ENCODE measurements at regions not wholly inside any gene's neighbourhood (a gene's known extent, or its start where the extent isn't known, plus 50 kb on each side); places are given as distances from the start of the nearest gene placed in this dataset.

GRCh38 chr1:195202241-195202640, 1406.0 kb downstream of the KCNT2 start:
- no peak for TF ChIP-seq CTCF (IDR thresholded peaks at IDR 0.05; ENCODE audit: insufficient read depth, low read length)
- no peak for DNase-seq (ENCODE audit: low read depth)
- no peak overlapping the region for H3K4me3 ChIP-seq (ENCODE audit: low read depth, low read length)

GRCh38 chr1:195200772-195201171, 1407.5 kb downstream of the KCNT2 start:
- no peak for TF ChIP-seq CTCF (IDR thresholded peaks at IDR 0.05; ENCODE audit: insufficient read depth, low read length)
- no peak for DNase-seq (ENCODE audit: low read depth)

GRCh38 chr1:195197116-195197515, 1411.1 kb downstream of the KCNT2 start:
- no peak for TF ChIP-seq CTCF (IDR thresholded peaks at IDR 0.05; ENCODE audit: insufficient read depth, low read length)
- no peak for DNase-seq (ENCODE audit: low read depth)
- no peak overlapping the region for H3K4me3 ChIP-seq (ENCODE audit: low read depth, low read length)

More at GRCh38 chr1:195200772-195201171, 1407.5 kb downstream of the KCNT2 start:
- H3K4me3 ChIP-seq (ENCODE audit: low read depth, low read length) = no peak overlapping the region

DNA sequence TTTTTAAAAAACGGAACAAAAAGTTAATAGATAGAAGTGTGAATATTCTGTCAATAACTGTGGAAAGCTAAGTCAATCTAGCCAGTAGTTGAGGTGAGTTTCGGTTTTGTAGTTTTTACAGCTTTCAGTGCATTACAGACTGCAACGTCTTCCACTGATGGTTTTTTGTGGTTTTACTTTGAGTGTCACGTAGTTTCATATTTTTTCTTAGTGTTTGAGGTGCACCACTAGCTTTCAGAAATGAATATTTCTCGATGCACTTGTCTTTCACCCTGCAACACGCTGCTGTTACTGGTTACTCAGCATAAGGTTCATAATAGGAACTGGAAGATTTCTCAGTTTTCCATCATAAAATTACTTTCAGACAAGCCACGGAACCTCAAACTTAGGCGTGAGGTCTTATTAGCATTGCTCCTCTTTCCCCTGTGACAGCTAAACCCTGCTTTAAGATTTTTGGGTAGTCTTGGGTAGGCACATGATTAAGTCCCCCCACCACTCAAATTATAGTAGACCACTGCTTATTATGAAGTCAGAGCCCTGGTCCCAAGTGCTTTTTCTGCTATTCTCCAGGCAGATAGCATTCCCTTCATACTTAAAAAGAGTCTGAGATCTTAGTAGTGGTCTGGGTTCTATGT, 1412.7 kb downstream of the KCNT2 start:
- H3K4me3 ChIP-seq (ENCODE audit: low read depth, low read length) = no peak overlapping the region
- TF ChIP-seq CTCF (IDR thresholded peaks at IDR 0.05; ENCODE audit: insufficient read depth, low read length) = no peak
- DNase-seq (ENCODE audit: low read depth) = no peak

DNA sequence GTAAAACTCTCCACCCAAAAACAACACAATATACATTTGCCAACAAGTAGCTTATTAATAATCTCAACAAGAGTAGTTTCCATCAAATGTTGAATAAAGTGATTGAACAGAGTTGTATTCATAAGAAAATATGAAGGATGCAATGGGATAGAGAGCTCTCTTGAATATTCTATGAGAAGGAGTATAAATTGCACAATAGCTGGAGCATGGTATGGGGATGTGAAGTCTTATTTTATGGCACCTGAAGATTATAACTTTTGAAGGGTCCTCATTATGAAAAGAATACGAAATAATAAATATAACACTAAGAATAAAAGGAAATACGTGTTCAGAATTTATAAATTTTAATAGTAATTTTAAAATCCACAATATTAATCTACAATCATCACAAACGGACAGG, 1415.1 kb downstream of the KCNT2 start:
- DNase-seq (ENCODE audit: low read depth) = no peak
- TF ChIP-seq CTCF (IDR thresholded peaks at IDR 0.05; ENCODE audit: insufficient read depth, low read length) = no peak
- no peak overlapping the region for H3K4me3 ChIP-seq (ENCODE audit: low read depth, low read length)

- no peak overlapping the region for H3K4me3 ChIP-seq (ENCODE audit: low read depth, low read length)
- DNase-seq (ENCODE audit: low read depth) = no peak
- no peak for TF ChIP-seq CTCF (IDR thresholded peaks at IDR 0.05; ENCODE audit: insufficient read depth, low read length)
These were observed 1419.4 kb downstream of the KCNT2 start for GRCh38 chr1:195188821-195189220.

GRCh38 chr1:195186544-195186943, 1421.7 kb downstream of the KCNT2 start:
- H3K4me3 ChIP-seq (ENCODE audit: low read depth, low read length) = no peak overlapping the region
- TF ChIP-seq CTCF (IDR thresholded peaks at IDR 0.05; ENCODE audit: insufficient read depth, low read length) = no peak
- no peak for DNase-seq (ENCODE audit: low read depth)
